SHP77 (cell line): ENCODE measurements at regions not wholly inside any gene's neighbourhood (a gene's known extent, or its start where the extent isn't known, plus 50 kb on each side); places are given as distances from the start of the nearest gene placed in this dataset.
"Not testable (repeated sequence)": the region's sequence is repeated elsewhere in the genome, so short reads cannot be mapped to it uniquely, and the experiment has no call there.

ENCODE experiments used
- DNase-seq, 2 experiments: peaks; one replicate each; lab custom pipeline; 2025; lab: John Stamatoyannopoulos, UW

- DNase-seq, result no peak
Measured at GRCh38 chr7:115649429-115649828, 381.1 kb downstream of the TFEC start.

DNA sequence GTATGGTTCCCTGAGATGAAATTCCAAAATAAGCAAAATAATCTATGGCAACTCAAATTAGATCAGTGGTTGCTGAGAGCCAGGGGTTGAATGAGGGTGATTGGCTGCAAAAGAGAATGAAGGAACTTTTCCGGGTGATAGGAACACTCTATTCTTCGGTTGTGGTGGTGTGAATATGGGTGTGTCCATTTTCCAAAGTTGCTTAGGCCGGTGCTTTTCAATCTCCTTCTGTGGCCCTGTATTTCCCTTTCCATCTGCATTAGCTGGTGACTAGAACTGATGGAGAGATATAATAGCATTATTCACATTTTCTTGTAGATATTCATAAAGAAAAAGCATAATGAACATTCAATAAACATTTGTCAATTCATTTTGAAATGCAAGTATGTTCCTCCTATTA, 382.9 kb downstream of the TFEC start:
- DNase-seq, result no peak

DNA sequence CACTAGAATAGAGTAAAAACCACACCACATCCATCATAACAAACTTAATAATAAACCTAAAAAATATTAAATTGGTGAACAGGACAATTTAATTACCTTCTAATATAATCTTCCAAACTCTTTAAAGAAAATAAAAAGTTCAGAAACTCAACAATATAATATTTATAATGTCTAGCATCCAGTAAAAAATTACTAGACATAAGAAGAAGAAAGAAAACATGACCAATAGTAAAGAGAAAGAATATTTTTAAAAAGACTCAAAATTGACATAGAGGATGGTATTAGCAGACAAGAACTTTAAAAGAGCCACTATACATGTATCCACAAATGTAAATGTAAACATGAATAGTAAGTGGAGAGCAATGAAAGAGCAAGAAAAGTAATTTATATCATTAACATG, 388.4 kb downstream of the TFEC start:
- DNase-seq, result no peak

DNA sequence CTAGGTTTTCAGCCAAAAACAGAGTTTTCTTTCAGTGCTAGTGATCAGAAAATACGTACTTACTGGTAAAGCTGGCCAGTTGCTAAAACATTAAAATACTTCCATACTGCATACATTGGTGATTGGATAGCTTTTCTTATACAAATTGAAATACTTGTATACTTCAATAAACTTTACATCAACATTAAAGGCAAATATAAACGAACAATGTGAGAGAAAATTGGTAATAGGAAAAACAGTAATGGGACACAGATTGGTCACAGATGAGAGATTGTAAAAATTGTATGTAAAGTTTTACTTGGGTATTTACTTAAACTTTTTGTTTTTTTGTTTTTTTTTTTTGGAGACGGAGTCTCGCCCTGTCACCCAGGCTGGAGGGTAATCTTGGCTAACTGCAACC, 391.7 kb downstream of the TFEC start:
- DNase-seq, result no peak

DNA sequence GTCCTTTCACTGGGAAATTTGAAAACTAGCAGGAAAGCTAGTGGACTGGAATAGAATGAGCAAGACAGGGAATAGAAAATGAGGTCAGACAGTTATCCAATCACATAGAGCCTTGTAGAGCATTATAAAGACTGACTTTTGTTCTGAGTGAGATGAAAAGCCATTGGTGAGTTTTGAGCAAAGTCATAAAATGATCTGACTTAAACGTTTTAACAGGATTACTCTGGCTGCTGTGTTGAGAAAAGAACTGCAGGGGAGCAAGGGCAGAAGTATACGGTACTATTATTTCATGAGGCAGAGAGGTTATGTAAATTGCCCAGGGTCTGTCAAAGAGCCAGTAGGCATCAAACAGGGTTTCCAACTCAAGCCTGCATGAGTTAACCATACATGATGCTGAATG, 393.4 kb downstream of the TFEC start:
- no peak for DNase-seq

DNA sequence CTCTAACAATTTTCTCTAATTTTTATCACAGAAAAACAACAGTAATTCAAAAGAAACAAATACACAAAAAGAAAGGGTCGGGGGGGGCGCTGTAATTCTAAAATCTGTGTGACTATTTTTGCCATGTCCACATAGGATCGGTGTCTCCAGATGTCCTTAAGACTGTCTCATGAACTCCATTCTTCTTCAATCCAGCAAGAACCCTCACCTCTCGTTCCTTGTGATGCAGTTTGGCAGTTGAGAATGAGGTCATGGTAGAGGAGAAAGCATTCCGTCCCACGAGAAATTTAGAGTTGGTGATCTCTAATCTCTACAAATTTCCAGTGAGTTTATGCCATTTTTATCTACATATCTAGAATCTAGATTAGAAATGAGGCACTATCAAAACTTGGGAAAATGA, 394.7 kb downstream of the TFEC start:
- DNase-seq, result no peak

DNA sequence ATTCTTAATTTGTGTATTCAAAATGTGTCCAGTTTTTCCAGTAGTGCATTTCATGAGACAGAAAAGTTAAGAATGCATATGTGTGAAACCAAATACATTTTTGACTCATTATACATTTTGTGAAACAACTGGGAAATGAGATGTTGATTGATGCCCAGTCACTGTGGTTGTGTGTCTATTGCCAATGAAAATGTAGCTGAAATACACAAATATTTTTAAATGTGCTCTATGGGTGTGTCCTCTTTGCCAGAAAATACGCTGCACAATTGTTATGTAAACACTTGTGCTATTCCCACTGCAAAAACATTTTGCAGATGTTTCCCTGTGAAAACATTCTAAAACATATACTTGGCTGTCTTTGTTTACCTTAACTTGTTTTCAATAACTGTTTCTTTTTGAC, 395.2 kb downstream of the TFEC start:
- DNase-seq, result no peak

- peak in 1 of 2 experiments; percentile 18 for DNase-seq
Measured at GRCh38 chr7:115634633-115635032, 395.9 kb downstream of the TFEC start.

DNA sequence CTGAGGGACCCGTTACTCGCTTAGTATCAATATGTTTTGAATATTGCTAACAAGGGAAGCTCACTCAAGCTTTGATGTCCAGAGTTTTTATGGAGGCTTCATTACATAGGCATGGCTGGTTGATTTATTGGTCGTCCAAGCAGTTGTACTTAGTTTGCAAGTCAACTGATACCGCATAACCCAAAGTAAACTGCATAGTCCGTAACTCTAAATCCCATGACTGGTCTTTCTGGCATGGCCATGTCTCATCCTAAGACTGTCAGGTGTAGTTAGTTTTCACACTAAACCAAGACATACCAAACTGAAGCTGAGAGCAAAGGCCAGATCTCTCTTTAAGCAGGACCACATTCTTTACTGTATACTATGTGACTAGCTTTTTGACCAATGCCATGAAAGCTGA, 397.9 kb downstream of the TFEC start:
- DNase-seq, result no peak

DNA sequence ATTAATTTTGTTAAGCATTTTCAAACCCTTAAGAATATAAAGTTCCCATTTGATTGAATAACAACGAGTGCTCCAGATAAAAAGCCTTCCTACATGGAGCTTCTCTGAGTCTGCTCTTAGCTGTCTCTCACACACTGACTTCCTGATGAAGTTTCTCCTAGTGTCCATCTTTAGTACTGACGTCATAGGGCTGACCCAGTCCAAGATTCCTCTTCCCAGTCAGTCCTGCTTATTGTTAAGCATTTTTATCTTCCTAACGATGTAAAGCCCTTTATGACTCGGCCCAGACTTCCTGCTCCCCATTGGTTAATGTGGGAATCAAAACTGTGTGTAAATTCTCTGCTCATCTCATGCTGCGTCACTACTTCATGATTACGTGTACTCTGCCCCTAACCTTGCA, 398.8 kb downstream of the TFEC start:
- no peak for DNase-seq

DNA sequence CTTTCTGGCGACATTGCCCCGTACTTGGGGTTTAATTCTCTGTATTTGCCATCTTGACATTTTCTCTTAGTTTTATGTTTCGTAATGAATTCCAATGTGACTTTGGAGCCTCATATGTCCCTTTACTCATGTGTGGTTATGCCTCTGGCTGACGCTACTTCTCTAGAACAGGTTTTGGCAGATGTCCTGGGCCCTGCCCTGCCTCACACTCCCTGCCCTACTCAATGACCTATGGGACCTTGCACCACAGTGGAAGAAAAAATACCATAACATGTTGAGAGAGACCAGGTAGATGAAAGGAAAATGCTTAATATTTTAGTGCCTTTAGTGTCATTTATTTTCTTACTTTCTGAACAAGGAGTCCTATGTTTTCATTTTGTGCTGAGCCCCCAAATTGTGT, 400.5 kb downstream of the TFEC start:
- no peak for DNase-seq

DNA sequence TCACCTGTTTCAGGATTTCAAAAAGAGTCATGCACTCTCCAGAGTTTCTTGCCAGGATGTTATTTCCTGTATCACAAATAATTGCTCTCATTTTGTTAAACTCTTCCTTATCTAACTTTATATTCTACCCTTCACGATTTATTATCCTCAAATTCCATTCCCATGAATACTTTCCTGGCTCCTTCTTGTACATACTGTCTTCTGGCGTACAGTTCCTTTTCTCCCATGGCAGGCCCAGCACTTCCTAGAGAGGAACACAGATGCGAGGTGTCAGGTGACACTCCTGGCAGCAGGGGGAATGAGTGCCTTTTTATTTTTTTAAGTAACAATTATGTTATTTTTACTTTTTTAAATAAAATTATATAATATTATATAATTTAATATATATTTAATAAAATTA, 411.9 kb downstream of the TFEC start:
- DNase-seq, result no peak

GRCh38 chr7:115613836-115614235, 416.7 kb downstream of the TFEC start:
- no peak for DNase-seq

- no peak for DNase-seq
Measured at GRCh38 chr7:115603416-115603815, 427.1 kb downstream of the TFEC start.

DNA sequence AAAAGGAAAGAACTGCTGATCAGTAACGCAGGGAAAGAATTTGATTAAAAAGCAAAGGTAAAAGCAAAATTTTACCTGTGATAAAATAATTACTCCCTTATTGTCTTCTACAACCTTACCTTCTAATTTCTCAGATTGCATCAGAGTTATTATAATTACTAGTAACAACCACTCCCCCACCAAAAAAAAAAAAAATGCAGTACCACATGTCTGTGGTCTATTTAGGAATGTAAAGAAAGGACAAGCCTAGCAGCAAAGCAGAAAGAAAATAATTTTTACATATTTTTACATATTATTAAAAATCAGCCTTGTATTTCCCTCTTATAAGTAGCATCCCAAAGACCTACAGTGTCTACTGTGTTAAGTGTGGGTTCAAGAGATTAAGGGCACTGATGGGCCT, 430.4 kb downstream of the TFEC start:
- DNase-seq, result no peak

DNA sequence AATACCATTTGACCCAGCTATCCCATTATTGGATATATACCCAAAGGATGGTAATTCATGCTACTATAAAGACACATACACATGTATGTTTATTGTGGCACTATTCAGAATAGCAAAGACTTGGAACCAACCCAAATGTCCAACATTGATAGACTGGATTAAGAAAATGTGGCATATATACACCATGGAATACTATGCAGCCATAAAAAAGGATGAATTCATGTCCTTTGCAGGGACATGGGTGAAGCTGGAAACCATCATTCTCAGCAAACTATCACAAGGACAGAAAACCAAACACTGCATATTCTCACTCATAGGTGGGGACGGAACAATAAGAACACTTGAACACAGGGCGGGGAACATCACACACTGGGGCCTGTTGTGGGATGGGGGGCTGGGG, 431.4 kb downstream of the TFEC start:
- DNase-seq, result not testable (repeated sequence)

GRCh38 chr7:115597220-115597619, 433.3 kb downstream of the TFEC start:
- not testable (repeated sequence) for DNase-seq

GRCh38 chr7:115593111-115593510, 437.5 kb downstream of the TFEC start:
- no peak for DNase-seq

DNA sequence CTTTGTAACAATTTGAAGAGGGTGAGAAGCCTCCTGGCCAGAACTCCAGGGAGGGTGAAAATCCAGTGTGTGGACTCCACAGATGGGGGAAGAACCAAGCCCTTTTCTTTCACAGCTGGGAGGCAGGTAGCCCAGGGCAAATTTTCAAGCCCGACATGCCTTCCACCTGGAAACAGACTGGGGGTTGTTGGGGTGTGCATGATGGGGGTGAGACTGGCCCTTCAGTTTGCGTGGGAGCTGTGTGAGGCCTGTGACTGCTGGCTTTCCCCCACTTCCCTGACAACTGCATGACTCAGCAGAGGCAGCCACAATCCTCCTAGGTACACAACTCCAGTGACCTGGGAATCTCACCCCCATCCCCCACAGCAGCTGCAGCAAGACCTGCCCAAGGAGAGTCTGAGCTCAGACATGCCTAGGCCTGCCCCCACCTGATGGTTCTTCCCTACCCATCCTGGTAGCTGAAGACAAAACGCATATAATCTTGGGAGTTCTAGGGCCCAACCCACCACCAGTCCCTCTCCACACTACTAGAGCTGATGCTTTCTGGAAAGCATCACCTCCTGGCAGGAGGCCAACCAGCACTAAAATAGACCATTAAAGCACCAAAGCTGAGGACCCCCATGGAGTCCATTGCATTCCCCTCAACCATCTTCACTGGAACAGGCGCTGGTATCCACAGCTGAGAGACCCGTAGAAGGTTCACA, 445.4 kb downstream of the TFEC start:
- peak; percentile 5 to 9 for DNase-seq

DNA sequence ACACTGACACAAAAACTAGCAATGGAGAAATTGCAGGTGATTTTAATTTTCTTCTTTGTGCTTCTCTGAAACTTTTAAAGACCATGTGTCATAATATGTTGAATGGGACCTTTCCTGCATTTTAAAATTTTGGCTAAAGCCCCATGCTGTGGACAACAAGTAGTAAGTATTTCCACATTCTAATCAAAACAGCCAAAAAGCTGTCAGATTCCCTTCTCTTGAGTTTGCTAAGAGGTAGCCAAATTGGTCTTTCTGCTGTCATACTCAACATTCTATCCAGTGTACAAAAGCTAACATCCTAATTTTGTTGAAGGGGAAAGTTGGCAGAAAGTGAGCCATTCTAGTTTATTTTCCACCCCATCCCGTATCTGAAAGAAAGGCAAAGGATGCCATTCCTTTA, 447.6 kb downstream of the TFEC start:
- DNase-seq, result no peak

DNA sequence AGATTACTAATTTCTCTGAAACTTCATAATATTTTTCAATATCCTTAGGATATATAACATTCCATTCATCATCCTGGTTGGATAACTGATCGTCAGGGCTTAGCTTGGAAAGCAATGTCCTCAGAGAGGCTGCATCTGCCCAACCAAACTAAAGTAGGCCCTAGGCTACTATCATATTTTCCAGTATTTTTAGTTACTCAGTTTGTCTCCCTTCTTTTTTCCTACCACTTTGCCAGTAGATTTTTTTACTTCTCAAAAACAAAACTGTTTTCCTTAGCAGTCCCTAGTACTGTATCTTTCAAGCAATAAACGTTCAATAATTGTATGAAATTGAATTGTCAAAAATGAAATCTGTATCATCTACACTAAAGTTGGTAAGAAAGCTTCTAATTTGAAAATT, 452.0 kb downstream of the TFEC start:
- DNase-seq, result no peak

DNA sequence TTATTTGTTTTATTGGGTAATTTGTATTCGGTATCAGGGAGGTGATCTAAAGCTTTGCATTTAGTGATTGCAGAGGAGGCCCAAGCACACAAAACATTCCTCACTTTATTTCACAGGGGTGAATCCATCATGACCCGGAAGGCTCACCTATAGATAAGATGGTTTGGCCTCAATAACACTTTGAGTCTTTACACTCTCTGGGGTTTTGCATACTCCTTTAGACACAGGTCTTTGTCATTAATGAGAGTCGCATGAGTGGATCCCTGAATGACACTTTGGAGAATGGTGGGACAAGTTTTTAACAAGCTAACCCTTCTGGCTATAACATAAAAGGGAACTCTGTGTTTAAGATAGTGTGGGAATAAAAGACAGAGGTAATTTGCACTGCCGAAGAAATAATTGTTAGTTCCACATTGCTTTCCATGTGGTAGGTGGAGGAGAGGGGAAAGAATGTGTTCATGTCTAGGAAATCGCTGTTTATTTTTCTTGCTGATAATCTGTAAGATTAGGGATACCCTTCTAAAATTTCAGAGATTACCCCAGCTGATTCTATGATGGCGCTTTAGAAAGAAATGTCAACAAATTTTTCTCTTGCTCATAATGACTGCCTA, 455.8 kb downstream of the TFEC start:
- DNase-seq, result no peak

GRCh38 chr7:115572111-115572510, 458.5 kb downstream of the TFEC start:
- no peak for DNase-seq
